B cell (primary cell): ENCODE measurements at regions not wholly inside any gene's neighbourhood (a gene's known extent, or its start where the extent isn't known, plus 50 kb on each side); places are given as distances from the start of the nearest gene placed in this dataset.

Experiments
- ATAC-seq: fragments of 200-7000 bp; cut with Tn5 transposase; one replicate; pipeline ENCODE4 v1.10.0; 2021; ENCODE audit warnings: low read depth, mild to moderate bottlenecking, moderate number of reproducible peaks, moderate library complexity
- CTCF ChIA-PET: fragments of 350-600 bp; sonication (Branson Sonifier 250); formaldehyde crosslinking; loops from one replicate; lab custom pipeline; 2021; ENCODE audit warnings: antibody characterized with exemption, inconsistent platforms; lab: Charles Lee
- POLR2A ChIA-PET: fragments of 350-600 bp; sonication (Branson Sonifier 250); formaldehyde crosslinking; loops from one replicate; lab custom pipeline; 2021; ENCODE audit warnings: antibody characterized with exemption; lab: Charles Lee
- DNase-seq: peaks from one replicate; pipeline ENCODE4 v3.0.0; 2013
- H2AFZ ChIP-seq: 2 replicates; pipeline ENCODE4 v1.6.1; 2012; ENCODE audit warnings: mild to moderate bottlenecking, low read depth, low read length; ENCODE audit not compliant: insufficient read depth, poor library complexity, severe bottlenecking
- H3K27ac ChIP-seq, 2 donors: 1 replicate in 1 of 2; 2 replicates in 1 of 2; pipeline ENCODE4 v1.5.1; 2012 to 2013; ENCODE audit warnings: low read length in 2 of 2, mild to moderate bottlenecking in 2 of 2, moderate library complexity in 1 of 2
- H3K27me3 ChIP-seq, 4 experiments: fragments of 200-600 bp in 1 of 4; sonication (generic) in 1 of 4; replicated peaks in 1 of 4; 1 replicate in 2 of 4; 2 replicates in 2 of 4; pipeline versions ENCODE4 v1.6.1 to v1.7.0; 2013 to 2016; ENCODE audit warnings: low read length in 3 of 4, mild to moderate bottlenecking in 2 of 4, mixed read lengths in 1 of 4, moderate library complexity in 1 of 4; ENCODE audit not compliant: insufficient read depth in 4 of 4, control insufficient read depth in 3 of 4; ENCODE audit errors: control extremely low read depth in 1 of 4
- H3K36me3 ChIP-seq, 2 experiments: replicated peaks in 1 of 2; 1 replicate in 1 of 2; 2 replicates in 1 of 2; pipeline versions ENCODE4 v1.6.1 to v1.7.1; 2013; ENCODE audit warnings: low read length in 1 of 2; ENCODE audit not compliant: insufficient read depth in 2 of 2, control insufficient read depth in 1 of 2; ENCODE audit errors: control extremely low read depth in 1 of 2, extremely low read depth in 1 of 2
- H3K4me1 ChIP-seq, 2 donors: fragments of 200-600 bp in 1 of 2; sonication (generic) in 1 of 2; 1 replicate in 1 of 2; 2 replicates in 1 of 2; pipeline versions ENCODE4 v1.5.1 to v1.6.1; 2013 to 2017; ENCODE audit warnings: low read length in 2 of 2; ENCODE audit not compliant: control insufficient read depth in 2 of 2, insufficient read depth in 2 of 2
- H3K4me2 ChIP-seq: replicated peaks from 2 replicates; pipeline ENCODE3; 2012; ENCODE audit warnings: mild to moderate bottlenecking, low read depth, low read length; ENCODE audit not compliant: poor library complexity, severe bottlenecking
- H3K4me3 ChIP-seq, 5 experiments: fragments of 200-600 bp in 1 of 5; sonication (generic) in 1 of 5; 1 replicate in 3 of 5; 2 replicates in 2 of 5; pipeline versions ENCODE4 v1.5.1 to v1.7.0; 2011 to 2016; ENCODE audit warnings: low read length in 4 of 5, mild to moderate bottlenecking in 4 of 5, low read depth in 2 of 5, control low read depth in 1 of 5, moderate library complexity in 1 of 5; ENCODE audit not compliant: insufficient read depth in 1 of 5; ENCODE audit errors: control extremely low read depth in 1 of 5, extremely low read depth in 1 of 5
- H3K79me2 ChIP-seq: fragments of 200-600 bp; sonication (generic); one replicate; pipeline ENCODE4 v1.6.0; 2016; ENCODE audit warnings: low read length; ENCODE audit not compliant: control insufficient read depth, insufficient read depth
- H3K9ac ChIP-seq: fragments of 200-600 bp; sonication (generic); 2 replicates; pipeline ENCODE4 v1.6.1; 2017; ENCODE audit warnings: mild to moderate bottlenecking, low read length, moderate library complexity
- H3K9me3 ChIP-seq, 3 donors: one replicate each; pipeline versions ENCODE4 v1.6.1 to v1.7.1; 2013; ENCODE audit warnings: low read length in 2 of 3; ENCODE audit not compliant: control insufficient read depth in 2 of 3, insufficient read depth in 1 of 3; ENCODE audit errors: control extremely low read depth in 1 of 3
- H4K20me1 ChIP-seq: 2 replicates; pipeline ENCODE4 v1.6.0; 2012; ENCODE audit warnings: mild to moderate bottlenecking, low read length; ENCODE audit not compliant: insufficient read depth, control insufficient read depth, poor library complexity, severe bottlenecking
- H3K27ac Mint-ChIP-seq: one replicate; pipeline ENCODE4 v1.8.0; 2021; ENCODE audit warnings: mixed read lengths
- H3K27me3 Mint-ChIP-seq: one replicate; pipeline ENCODE4 v1.8.0; 2021; ENCODE audit warnings: mixed read lengths
- H3K4me1 Mint-ChIP-seq: one replicate; pipeline ENCODE4 v1.8.0; 2021; ENCODE audit warnings: mixed read lengths
- H3K4me3 Mint-ChIP-seq: one replicate; pipeline ENCODE4 v1.8.0; 2021; ENCODE audit warnings: mixed read lengths
- H3K9me3 Mint-ChIP-seq: one replicate; pipeline ENCODE4 v1.8.0; 2022; ENCODE audit warnings: mixed read lengths; ENCODE audit not compliant: insufficient read depth
- CTCF ChIP-seq: fragments of 200-600 bp; IDR thresholded peaks from one replicate; pipeline ENCODE4 v1.8.0; 2022; ENCODE audit warnings: antibody characterized with exemption, mild to moderate bottlenecking
- EZH2 ChIP-seq: IDR thresholded peaks from 2 replicates; pipeline ENCODE4 v1.6.1; 2012; ENCODE audit warnings: borderline replicate concordance, low read depth, mild to moderate bottlenecking, moderate library complexity, low read length; ENCODE audit not compliant: insufficient read depth, poor library complexity, severe bottlenecking
- WGBS: methylation state at CpG from one replicate; pipeline ENCODE4 v1.1.5; 2013; ENCODE audit warnings: missing lambda C conversion rate; ENCODE audit not compliant: insufficient coverage; 5-methylcytosine and 5-hydroxymethylcytosine counted together
- intact Hi-C: fragments of 100-400 bp; cut with micrococcal nuclease; formaldehyde crosslinking; loops from one replicate; pipeline ENCODE4 v1.10.0; 2022

- H2AFZ ChIP-seq = no peak overlapping the region
- no peak overlapping the region for H3K27ac ChIP-seq
- Mint-ChIP-seq H3K27ac (no peak overlapping the region), H3K4me1 (no peaks in the 10 kb centered on the region), H3K9me3 (peaks cover 4% of the 10 kb centered on the region), H3K27me3 (no peaks in the 10 kb centered on the region), H3K4me3 (no peak overlapping the region)
- CTCF ChIA-PET = no interaction called here
- H3K4me3 ChIP-seq = no peak overlapping the region
- TF ChIP-seq CTCF = no peak
- no peak for TF ChIP-seq EZH2
- no peaks in the 10 kb centered on the region for H3K4me1 ChIP-seq
- POLR2A ChIA-PET = no interaction called here
- no CpG with 5 or more reads among the region's 2 CpGs for WGBS
- no peaks in the 10 kb centered on the region for H3K36me3 ChIP-seq
- no peak overlapping the region for H3K9ac ChIP-seq
- no peaks in the 10 kb centered on the region for H3K9me3 ChIP-seq
- DNase-seq = no peak
- no peak overlapping the region for H3K4me2 ChIP-seq
- H4K20me1 ChIP-seq = no peaks in the 10 kb centered on the region
- intact Hi-C loops = no loop called here
- no peaks in the 10 kb centered on the region for H3K79me2 ChIP-seq
- ATAC-seq = no peak
- H3K27me3 ChIP-seq = no peaks in the 10 kb centered on the region
These were observed 196.6 kb upstream of the PTCHD4 start for GRCh38 chr6:48307573-48307972.

GRCh38 chr6:48290595-48290994, 179.6 kb upstream of the PTCHD4 start:
- no peak for ATAC-seq
- Mint-ChIP-seq H3K4me3 (no peak overlapping the region), H3K27me3 (no peaks in the 10 kb centered on the region), H3K27ac (no peak overlapping the region), H3K9me3 (no peaks in the 10 kb centered on the region), H3K4me1 (no peaks in the 10 kb centered on the region)
- ChIA-PET CTCF (no interaction called here), POLR2A (no interaction called here)
- no peaks in the 10 kb centered on the region for H3K27me3 ChIP-seq
- no peak overlapping the region for H3K4me2 ChIP-seq
- H3K4me3 ChIP-seq = no peak overlapping the region
- H3K9ac ChIP-seq = no peak overlapping the region
- no peak overlapping the region for H3K27ac ChIP-seq
- H2AFZ ChIP-seq = no peak overlapping the region
- intact Hi-C loops = no loop called here
- no peaks in the 10 kb centered on the region for H3K36me3 ChIP-seq
- H3K79me2 ChIP-seq = no peaks in the 10 kb centered on the region
- no peaks in the 10 kb centered on the region for H3K4me1 ChIP-seq
- no peak for DNase-seq
- TF ChIP-seq EZH2 (no peak), CTCF (no peak)
- H3K9me3 ChIP-seq = peaks cover 0 to 14% (median 0%) of the 10 kb centered on the region in 3 donors
- 88% methylated on average over 2 of the region's 4 CpGs for WGBS
- H4K20me1 ChIP-seq = no peaks in the 10 kb centered on the region
